DMS153 (cell line): ENCODE measurements at regions not wholly inside any gene's neighbourhood (a gene's known extent, or its start where the extent isn't known, plus 50 kb on each side); places are given as distances from the start of the nearest gene placed in this dataset.

Experiments
- DNase-seq: peaks from one replicate; lab custom pipeline; 2025; lab: John Stamatoyannopoulos, UW

DNA sequence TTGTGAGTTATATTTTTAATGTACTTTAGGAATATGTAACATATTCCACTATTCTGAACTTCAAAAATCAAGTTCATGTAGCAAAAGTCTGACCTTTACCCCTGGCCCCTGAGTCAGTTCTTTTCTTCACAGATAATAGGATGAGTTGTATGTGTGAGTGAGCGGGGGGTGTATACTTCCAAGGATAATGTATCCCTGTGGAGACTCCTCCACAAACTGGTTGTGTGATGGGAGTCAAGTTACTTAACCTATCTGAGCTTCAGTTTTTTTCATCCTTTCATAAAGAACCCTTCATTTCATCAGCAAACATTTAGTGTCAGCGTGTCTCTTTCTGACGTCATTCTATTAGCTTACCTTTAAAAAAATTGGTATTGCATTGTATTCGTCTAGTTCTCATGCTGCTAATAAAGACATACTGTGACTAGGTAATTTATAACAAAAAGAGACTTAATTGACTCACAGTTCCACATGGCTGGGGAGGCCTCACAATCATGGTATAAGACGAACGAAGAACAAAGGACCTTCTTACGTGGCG is 288.1 kb upstream of the GPC6 start:
- DNase-seq = no peak

DNA sequence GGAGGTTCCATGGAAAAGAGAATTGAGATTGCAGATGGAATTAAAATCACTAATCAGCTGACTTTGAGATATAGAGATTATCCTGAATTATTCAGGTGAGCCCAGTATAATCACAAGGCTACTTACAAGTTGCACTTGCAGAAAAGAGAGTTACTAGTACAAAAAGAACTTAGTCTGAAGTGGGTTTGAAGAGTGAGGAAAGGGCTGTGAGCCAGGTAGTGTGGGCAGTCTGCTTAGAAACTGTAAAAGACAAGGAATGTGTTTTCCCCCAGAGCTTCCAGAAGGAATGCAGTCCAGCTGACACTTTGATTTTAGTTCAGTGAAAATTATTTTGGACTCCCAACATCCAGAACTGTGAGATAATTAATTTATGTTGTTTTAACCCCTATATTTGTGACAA is 285.4 kb upstream of the GPC6 start:
- no peak for DNase-seq

DNA sequence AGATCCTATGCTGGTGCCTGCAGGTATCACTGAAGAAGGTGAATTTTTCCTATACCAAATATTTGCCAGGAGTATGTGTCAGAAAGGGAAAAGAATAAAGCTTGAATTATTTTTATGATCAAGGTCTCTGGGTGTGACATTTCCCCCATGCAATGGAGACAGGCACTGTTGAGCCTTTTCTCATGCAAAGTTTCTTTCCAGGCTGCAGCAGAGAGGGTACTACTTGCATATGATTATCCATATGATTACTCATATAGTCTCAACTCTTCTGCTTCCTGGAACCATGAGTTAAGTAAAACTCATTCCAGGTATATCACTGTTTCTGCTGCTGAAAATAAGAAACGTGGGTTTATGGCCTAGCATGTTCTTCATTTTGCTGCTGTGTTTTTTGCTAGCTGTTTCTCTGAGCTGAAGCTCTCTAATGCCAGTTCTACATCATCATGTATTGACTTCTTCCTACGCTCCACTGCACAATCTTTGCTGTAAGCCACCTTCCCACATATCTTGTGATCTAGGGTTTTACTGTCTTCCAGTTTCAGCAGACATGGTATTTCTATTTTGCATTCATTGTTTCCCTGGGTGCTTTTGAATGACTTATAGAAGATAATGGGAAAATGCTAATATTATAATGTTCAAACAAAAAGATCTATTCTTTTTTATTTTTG is 278.7 kb upstream of the GPC6 start:
- DNase-seq = no peak

DNA sequence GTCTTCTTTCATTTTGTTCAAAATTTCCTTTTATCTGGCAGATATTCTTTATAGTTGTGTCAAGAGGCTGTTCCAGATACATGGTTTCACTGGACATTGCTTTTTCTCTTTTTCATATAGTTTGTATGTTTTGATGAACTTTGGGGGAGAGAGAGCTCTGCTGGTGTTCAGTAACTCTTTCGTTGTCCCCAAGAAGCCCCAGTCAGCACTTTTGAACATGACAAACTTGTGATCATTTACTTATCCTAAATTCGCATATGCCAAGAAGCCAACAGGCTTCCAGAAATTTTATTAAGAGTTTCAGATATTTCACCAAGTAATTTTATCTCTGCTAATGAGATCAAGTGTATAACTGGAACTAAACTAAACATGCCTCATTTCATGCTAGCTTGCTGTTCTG is 275.8 kb upstream of the GPC6 start:
- no peak for DNase-seq

DNA sequence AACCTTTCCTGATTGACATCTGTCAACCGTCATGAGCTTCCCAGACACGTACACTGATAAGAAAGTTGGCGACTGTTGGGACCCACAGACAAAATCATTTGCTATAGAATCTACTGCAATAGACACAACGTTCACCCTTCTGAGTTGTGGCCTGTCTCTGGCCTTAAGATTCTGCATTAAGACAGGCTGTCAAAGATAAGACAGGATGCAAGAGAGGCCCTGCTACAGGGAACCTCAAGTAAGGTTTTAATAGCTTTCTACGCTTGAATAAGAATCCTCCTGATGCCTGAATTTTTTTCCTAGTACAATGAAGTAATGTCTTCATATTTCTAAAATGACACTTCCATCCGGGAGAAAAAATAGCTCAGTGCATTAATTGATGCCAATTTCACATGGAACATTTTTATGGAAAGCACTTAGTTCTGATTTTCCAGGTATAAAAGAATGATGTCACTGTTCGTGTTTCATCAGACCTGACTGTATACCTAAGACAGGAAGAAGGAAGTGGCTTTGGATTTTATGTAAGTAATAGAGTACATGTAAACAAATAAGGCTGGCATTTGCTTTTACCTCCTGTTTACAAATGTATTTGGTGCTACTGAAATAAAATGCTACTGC is 275.2 kb upstream of the GPC6 start:
- peak; percentile 91 for DNase-seq

DNA sequence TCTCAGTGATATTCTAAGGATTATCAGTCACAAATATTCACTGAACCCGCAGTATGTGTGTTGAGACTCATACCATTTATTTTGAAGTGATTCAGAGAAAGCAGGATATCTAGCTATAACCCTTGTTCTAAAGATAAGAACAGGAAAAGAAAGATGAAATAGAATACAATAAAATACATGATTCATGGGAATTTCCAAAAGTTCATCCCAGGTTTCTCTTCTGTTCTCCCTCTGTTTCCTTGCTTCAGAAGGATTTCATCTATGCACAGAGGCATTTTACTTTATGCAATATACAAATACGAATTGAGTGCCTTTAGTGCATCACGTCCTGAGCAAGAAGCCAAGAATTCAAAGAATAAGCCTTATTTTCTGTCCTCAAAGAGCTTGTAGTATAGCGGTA is 274.4 kb upstream of the GPC6 start:
- DNase-seq = no peak

DNA sequence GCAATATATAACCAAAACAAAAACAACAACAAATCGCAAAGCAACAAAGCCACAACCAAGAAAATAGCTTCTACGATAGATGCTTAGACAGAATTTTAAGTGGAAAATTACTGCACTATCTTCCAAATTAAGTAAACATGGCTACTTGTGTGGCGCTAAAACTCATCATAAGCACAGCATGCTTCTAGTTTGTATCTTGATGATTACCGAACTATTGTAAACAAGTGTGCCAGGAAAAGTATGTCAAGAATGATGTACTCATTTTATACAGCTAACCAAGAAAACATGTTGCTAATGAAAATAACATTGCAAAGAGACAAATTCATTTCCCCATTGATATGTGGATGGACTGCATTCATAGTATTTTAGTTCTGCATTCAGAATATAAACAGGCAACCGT is 271.9 kb upstream of the GPC6 start:
- DNase-seq = no peak

DNA sequence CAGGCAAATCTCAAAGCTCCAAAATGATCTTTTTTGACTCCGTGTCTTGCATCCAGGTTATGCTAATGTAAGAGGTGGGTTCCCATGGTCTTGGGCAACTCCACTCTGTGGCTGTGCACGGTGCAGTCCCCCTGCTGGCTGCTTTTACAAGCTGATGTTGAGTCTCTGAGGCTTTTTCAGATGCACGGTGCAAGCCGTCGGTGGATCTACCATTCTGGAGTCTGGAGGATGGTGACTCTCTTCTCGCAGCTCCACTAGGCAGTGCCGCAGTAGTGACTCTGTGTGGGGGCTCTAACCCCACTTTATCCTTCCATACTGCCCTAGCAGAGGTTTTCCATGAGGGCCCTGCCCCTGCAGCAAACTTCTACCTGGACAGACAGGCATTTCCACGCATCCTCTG is 266.8 kb upstream of the GPC6 start:
- no peak for DNase-seq

DNA sequence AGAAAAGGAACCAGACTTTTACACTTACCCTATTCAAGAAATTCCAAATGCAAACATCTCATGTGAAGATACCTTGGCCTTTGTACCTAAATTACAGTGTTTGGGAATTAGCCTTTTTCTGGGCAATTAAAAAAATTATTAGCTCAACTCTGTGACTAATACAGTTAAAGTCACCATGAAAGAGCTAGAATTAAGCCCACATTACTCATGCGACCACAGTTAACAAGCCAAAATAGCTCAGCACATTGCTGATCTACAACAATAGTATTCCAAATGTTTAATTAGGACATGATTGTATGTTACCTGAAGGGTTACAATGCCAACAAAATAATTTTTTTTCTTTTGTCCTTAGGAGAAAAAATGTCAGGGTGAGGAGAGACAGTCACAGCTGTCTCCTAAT is 263.6 kb upstream of the GPC6 start:
- DNase-seq = no peak

DNA sequence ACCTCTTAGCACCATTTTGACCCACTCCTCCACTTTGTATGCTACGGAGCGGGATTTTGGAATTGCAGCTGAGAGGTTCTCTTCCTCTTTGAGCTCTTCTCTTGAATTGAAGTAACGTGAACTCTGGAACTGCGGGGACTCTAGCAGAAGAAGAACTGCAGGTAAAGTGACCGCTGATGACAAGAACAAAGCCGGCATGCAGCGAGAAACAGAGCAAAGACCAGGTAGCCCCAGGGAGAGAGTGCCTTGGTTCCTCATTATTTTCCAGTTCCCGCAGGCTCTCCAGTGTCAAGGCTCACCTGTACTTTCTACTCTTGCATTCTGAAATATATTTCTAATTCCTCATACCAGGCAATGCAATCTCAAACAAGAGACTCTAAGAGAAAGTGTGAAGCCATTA is 260.3 kb upstream of the GPC6 start:
- DNase-seq = no peak

DNA sequence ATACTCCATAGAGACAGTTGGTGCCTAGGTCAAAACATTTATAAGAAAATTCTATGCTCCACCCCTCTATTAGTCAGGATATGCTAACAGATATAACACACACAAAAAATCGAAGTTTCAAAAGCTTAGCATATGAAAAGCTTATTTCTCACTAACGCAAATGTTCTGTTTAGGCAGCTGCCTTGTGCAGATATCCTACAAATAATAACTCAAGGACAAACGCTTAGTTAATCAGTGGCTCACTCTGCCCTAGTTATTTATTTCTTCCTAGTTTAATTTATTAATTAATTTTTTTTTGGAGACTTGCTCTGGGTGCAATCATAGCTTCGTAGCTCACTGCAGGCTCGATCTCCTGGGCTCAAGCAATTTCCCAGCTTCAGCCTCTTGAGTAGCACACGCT is 259.7 kb upstream of the GPC6 start:
- no peak for DNase-seq

DNA sequence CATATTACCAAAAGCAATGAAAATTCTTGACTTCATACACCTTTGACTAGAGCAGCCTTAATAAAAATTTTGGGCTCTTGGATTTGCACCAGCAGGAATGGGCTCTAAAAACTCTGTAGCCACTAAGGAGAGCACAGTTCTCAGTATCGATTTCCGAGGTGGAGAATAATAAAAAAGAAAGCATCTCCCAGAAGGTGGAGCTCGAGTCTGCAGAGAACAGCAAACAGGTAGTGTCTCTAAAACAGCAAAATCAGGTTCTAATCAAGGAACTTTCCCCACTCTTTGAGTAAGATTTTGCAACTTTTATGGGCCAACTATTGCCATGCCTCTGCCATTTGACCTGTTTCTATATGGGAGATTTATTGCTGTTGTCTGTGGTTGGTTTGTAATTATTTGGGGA is 258.7 kb upstream of the GPC6 start:
- DNase-seq = no peak

DNA sequence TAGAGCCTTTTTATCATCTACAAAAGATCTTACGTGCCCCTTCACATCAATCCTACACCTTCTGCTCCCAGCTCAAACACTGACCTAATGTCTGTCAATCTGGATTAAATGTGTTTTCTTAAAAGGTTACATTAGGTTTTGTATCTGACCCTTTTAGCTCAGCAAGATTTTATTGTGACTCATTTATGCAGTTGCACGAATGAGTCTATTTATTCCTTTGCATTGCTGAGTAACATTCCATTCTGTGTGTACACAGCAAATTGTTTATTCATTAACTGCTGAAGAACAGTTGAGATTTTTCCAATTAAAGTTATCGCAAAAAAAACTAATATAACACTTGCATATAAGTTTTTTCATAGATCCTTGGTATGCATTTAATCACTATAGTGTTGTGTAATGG is 253.9 kb upstream of the GPC6 start:
- DNase-seq = no peak

DNA sequence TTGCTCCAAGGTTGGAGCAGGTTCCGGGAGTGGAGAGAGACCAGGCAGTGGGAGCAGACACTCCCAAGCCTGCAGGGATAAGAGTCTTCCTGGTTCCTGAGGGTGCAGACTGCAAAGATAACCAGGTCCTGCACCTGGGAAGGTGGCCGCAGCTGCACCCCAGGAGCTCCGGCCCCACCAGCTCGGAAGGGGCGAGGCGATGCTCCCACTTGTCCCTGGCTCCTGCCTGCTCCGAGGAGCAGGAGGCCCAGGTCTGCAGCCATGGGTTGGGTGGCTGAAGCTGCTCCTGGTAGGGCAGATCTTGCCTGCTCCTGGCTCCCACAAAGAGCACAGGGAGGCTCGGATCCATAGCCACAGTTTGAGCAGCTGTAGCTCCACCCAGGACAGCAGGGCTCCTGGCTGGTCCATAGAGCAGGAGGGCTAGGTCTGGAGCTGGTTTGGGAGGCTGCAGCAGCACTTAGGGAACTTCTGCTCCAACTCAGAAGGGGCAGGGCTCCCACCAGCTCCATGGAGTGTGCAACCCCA is 251.6 kb upstream of the GPC6 start:
- no peak for DNase-seq

DNA sequence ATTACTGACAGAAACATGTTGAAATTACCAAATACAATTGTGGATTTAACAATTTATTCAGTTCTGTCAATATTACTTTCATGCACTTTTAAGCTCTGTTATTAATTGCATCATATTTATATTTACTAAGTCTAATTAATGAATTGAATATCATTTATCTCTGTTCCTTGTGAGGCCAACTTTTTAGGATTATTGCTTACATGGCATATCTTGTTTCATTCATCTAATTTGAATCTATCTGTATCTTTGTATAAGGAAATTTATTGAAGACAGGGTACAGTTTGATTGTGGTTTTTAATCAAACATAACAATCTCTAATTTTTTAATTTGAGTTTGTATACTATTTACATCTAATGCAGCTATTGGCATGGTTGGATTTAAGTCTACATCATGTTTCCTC is 249.9 kb upstream of the GPC6 start:
- no peak for DNase-seq

DNA sequence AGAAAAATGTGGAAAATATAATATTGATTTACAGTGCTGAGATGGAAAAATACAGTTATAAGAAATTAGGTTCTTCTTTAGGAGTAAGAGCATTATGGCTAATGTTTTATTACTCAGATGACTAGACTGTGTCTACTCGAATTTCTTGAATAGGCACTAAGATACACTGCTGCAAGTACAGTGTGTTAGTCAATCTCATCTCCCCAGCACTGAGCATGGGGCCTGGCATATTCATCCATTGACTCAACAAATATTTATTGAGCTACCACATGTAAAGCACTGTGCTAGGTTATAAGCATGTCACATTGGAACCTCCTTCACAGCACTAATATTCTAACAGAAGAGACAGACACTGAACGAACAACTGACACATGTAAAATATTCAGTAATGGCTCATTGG is 242.5 kb upstream of the GPC6 start:
- no peak for DNase-seq

DNA sequence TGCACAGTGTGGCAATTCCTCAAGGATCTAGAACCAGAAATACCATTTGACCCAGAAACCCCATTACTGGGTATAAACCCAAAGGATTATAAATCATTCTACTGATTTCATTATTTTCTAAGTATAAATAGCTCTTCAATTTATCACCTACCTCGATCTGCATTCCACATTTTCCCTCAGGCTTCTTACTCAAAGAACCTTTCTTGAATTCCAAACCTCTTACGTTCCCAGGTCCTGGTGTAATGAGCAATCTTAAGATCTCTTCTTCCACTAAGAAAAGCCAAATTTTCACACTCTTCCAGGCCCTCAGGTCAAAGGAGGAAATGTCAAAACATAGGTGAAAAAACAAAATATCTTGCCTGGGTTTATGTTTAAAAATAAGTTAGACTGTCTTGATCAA is 237.3 kb upstream of the GPC6 start:
- DNase-seq = no peak

DNA sequence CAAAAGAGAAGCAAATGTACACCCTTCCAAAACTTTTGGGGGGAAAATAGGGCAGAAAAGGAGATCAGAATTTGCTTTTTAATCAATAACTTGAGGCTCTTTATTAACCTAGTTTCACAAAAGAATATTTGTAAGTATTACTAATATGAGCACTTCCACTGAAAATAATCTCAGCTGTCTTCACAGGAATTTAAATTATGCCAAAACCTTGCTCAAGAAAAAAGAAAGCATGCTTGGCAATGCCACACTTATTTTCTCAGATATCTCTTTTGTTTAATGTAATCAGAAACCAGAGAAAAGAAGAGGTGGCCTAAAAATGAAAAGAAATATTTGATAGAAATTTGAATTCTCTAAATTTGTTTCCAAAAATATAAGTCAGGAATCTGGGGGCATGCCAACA is 234.9 kb upstream of the GPC6 start:
- DNase-seq = no peak

DNA sequence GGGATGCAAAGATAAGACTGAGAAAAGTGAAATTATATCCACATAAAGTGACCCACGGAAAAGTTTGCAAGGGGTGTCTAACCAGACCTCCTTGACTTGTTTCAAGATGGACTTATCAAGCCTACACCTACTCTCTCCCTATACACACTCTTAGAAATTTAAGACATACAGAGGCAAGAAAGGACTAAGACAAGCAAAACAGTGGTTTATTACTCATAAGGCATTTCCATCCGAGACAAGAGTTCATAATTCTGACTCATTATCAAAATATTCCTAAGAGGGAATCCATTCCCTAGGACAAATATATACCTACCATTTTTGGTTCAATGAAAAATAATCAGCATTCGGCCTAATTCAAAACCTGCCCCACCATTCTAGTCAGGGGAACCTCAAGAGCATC is 232.6 kb upstream of the GPC6 start:
- DNase-seq = no peak

DNA sequence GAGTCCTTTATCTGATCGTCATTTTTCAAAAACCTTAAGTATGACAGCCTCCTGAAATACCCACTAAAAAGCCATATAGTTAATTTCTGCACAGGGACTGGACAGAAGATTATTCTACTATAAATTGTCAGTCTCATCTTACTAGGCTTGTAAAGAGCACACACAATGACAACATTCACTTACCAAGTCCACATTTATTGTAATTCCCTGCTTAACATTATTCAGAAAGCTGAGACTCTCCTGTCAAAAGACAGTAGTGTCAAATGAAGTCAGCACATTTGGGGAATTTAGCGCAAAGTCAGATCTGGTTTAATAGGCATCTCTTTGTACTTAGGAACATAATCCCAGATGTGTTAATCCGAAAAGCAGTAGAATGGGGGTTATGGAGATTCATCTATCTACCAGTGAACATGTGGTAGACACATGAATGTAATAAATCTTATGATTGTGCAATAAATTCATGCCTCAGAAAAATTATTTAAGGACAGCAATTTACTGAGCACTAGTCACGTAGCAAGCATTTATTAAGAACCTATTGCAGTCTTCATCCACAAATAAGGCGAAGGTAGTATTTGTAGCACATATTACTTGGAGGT is 224.6 kb upstream of the GPC6 start:
- no peak for DNase-seq

DNA sequence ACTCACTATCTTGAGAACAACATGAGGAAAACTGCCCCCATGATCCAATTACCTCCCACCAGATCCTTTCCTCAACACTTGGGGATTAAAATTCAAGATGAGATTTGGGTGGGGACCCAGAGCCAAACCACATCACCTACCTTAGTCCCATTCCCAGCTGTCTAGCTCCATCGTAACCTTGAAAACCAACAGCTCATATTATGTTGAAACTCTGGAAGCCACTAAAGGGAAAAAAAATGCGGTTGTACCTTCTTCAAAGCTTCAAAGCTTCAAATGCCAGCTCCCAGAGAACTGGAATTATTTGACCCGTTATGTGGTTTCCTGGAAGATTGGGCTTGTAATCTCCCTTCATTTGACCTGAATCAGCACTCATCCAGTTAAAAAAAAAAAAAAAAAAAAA is 223.1 kb upstream of the GPC6 start:
- no peak for DNase-seq

DNA sequence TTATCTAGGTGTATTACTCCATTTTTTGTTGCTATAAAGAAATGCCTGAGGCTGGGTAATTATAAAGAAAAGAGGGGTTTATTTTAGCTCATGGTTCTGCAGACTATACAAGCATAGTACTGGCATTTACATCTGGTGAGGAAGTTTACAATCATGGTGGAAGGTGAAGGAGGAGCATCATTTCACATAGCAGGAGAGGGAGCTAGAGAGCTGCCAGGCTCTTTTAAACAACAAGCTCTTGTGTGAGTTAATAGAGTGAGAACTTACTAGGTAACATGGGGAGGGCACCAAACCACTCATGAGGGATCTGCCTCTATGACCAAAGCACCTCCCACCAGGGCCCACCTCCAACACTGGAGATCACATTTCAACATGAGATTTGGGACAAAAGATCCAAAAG is 221.7 kb upstream of the GPC6 start:
- no peak for DNase-seq

DNA sequence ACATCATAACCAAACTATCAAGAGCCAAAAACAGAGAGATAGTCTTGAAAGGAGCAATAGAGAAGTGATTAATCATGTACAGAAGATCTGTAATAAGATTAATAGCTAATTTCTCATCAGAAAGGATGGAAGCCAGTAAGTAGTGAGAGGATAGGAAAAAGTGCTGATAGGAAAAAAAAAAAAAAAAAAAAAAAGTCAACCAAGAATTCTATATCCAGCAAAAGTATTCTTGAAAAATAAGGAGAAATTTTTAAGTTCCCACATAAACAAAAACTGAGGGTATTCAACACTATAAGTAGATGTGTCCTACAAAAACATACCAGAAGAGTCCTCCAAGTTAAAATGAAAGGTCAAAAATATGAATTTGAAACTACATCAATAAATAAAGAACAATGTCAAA is 218.7 kb upstream of the GPC6 start:
- DNase-seq = no peak
